Mucosa of rectum (tissue), 2 donors: ENCODE measurements at regions not wholly inside any gene's neighbourhood (a gene's known extent, or its start where the extent isn't known, plus 50 kb on each side); places are given as distances from the start of the nearest gene placed in this dataset.
"Not testable (repeated sequence)": the region's sequence is repeated elsewhere in the genome, so short reads cannot be mapped to it uniquely, and the experiment has no call there.

Experiments used
- H3K27ac ChIP-seq, 2 donors: one replicate each; pipeline ENCODE4 v1.7.0; 2013; ENCODE audit warnings: inconsistent platforms in 2 of 2, low read depth in 2 of 2, low read length in 2 of 2
- H3K27me3 ChIP-seq, 2 donors: one replicate each; pipeline ENCODE4 v1.7.0; 2013; ENCODE audit warnings: low read length in 2 of 2; ENCODE audit not compliant: control insufficient read depth in 2 of 2, insufficient read depth in 2 of 2
- H3K36me3 ChIP-seq, 2 donors: one replicate each; pipeline ENCODE4 v1.7.0; 2013; ENCODE audit warnings: low read length in 2 of 2; ENCODE audit not compliant: control insufficient read depth in 2 of 2, insufficient read depth in 2 of 2
- H3K4me1 ChIP-seq, 2 donors: one replicate each; pipeline ENCODE4 v1.7.0; 2013; ENCODE audit warnings: low read length in 2 of 2, mild to moderate bottlenecking in 1 of 2; ENCODE audit not compliant: control insufficient read depth in 2 of 2, insufficient read depth in 2 of 2
- H3K4me3 ChIP-seq, 2 donors: one replicate each; pipeline ENCODE4 v1.7.0; 2013; ENCODE audit warnings: low read length in 2 of 2
- H3K9ac ChIP-seq, 2 donors: one replicate each; pipeline ENCODE4 v1.7.0; 2013; ENCODE audit warnings: low read length in 2 of 2, low read depth in 1 of 2, mild to moderate bottlenecking in 1 of 2
- H3K9me3 ChIP-seq, 2 donors: one replicate each; pipeline ENCODE4 v1.7.0; 2013; ENCODE audit warnings: low read length in 2 of 2; ENCODE audit not compliant: control insufficient read depth in 2 of 2
- donor health status: healthy.
- donor health status: Normal muscosa, but diverticular disease.

DNA sequence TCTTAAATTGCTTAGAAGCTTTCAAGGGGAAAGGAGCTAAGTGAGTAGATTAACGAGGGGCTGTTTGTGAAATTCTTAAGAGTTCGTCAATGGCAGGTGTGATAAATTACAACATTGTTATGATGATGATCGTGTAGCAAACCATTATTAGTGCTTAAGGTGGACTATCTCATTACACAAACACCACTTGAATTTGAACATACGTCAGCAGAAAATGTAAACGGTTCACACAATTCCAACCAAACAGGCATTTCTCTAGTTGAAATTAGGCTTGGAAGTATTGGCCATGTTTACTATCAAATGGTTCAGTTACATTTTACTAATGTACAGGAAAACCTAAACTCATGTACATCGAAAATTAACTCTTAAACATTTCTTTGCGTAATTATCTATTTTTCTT lies 102.8 kb downstream of the PYDC2 start:
- H3K9me3 ChIP-seq, result peaks cover 0 to 2% of the 10 kb centered on the region in 2 donors
- H3K9ac ChIP-seq, result no peak overlapping the region
- no peaks in the 10 kb centered on the region for H3K4me1 ChIP-seq
- no peak overlapping the region for H3K4me3 ChIP-seq
- no peaks in the 10 kb centered on the region for H3K27me3 ChIP-seq
- H3K27ac ChIP-seq, result no peak overlapping the region
- H3K36me3 ChIP-seq, result no peaks in the 10 kb centered on the region

DNA sequence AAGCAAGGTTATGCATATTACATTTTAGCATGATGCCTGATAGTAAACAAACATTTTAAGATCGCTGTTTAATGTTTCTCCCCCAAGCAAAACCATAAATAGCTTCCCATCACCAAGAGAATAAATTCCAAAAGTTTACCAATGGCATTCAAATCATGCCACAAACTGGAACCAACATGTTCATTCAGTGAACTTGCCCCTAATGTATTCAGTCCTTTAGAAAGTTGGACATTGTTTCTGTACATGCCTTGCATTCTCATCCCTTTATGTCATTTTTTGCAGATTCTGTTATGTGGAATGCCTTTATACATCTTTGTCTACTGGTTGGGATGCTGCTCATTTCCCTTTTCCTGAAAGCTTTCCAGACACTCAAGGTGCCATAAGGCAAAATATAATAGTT lies 105.5 kb downstream of the PYDC2 start:
- no peak overlapping the region for H3K9ac ChIP-seq
- H3K4me3 ChIP-seq, result no peak overlapping the region
- H3K4me1 ChIP-seq, result no peaks in the 10 kb centered on the region
- no peaks in the 10 kb centered on the region for H3K36me3 ChIP-seq
- H3K9me3 ChIP-seq, result peaks cover 0 to 2% of the 10 kb centered on the region in 2 donors
- H3K27me3 ChIP-seq, result no peaks in the 10 kb centered on the region
- no peak overlapping the region for H3K27ac ChIP-seq

DNA sequence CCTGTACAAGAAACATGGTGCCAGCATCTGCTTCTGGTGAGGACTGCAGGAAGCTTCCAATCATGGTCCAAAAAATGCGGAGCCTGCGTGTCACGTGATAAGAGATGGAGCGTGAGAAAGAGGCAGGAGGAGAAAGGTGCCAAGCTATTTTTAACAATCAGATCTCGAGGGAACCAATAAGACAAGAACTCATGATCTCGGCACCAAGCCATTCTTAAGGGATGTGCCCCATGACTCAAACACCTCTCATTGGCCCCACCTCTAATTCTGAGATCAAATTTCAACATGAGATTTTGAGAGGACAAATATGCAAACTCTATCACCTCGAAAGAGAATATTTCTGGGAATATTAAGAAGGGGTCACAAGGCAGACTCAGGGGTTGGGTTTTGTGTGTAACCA lies 107.2 kb downstream of the PYDC2 start:
- Histone ChIP-seq H3K27me3 (no peaks in the 10 kb centered on the region), H3K9me3 (peaks cover 0 to 5% of the 10 kb centered on the region in 2 donors), H3K36me3 (no peaks in the 10 kb centered on the region), H3K4me1 (no peaks in the 10 kb centered on the region), H3K27ac (no peak overlapping the region), H3K9ac (no peak overlapping the region), H3K4me3 (no peak overlapping the region)

DNA sequence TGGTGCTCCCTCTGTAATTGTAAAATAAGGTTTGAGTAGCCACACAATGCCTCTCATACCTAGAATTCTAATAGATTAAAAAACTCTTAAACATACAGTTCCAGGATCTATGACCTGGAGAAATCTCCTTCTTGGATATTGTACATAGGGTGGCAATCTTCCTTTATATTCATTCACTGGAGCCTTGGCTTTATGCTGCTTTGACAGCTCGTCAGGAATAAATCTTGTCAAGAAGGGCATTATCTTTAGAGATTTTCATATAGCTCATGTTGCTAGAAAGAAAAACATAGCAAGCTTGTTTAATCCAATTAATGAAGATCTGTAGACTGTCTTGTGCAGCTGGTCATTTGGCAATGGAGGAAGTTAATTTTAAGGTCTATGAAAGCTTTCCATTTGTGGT lies 131.1 kb downstream of the PYDC2 start:
- no peak overlapping the region for H3K27ac ChIP-seq
- no peaks in the 10 kb centered on the region for H3K27me3 ChIP-seq
- no peaks in the 10 kb centered on the region for H3K9me3 ChIP-seq
- H3K4me3 ChIP-seq, result no peak overlapping the region
- H3K4me1 ChIP-seq, result no peaks in the 10 kb centered on the region
- no peak overlapping the region for H3K9ac ChIP-seq
- H3K36me3 ChIP-seq, result no peaks in the 10 kb centered on the region

DNA sequence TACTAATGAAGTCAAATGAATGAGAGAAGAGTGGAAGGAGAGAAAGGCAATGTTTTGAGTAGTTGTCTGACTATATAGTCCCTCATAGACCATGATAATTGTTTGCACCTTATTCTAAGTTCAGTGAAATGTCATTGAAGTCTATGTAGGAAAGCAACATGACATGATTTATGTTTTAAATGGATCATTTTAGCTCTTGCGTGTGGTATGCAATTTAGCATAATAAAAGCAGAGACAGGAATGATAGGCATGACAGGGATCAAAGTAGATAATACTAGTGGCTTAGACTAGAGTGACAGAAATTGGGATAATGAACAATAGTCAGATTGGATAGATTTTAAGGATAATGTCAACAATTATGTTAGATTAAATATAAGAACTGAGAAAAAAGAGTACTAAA lies 132.5 kb downstream of the PYDC2 start:
- Histone ChIP-seq H3K27me3 (no peaks in the 10 kb centered on the region), H3K36me3 (no peaks in the 10 kb centered on the region), H3K4me3 (no peak overlapping the region), H3K9me3 (no peaks in the 10 kb centered on the region), H3K9ac (no peak overlapping the region), H3K27ac (no peak overlapping the region), H3K4me1 (no peaks in the 10 kb centered on the region)

DNA sequence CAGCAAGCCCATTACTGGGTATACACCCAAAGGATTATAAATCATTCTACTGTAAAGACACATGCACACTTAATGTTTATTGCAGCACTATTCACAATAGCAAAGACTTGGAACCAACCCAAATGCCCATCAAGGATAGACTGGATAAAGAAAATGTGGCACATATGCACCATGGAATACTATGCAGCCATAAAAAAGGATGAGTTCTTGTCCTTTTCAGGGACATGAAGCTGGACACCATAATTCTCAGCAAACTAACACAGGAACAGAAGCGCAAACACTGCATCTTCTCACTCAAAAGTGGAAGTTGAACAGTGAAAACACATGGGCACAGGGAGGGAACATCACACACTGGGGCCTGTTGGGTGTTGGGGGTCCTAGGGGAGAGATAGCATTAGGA lies 154.5 kb downstream of the PYDC2 start:
- H3K9ac ChIP-seq, H3K27ac ChIP-seq, H3K36me3 ChIP-seq, H3K27me3 ChIP-seq, H3K9me3 ChIP-seq, H3K4me3 ChIP-seq, H3K4me1 ChIP-seq: not testable (repeated sequence)

DNA sequence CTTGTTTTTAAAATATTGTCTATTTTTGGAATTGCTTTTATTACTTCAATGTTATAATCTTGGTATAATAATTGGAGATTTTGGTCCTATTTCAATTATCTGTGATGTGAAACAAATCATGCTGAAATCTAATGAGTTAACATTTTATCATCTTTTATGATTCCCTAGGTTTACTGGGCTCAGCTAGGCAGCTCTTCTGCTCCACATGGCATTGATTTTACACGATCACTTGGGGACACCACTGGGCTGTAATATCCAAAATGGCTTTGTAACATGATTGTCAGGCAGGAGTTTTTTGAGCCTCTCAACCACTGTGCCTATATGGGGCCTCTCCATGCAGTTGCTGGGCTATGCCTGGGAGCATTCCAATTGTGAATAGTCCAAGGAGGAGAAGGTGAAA lies 163.3 kb downstream of the PYDC2 start:
- H3K36me3 ChIP-seq, result no peaks in the 10 kb centered on the region
- H3K27ac ChIP-seq, result no peak overlapping the region
- H3K4me3 ChIP-seq, result no peak overlapping the region
- H3K27me3 ChIP-seq, result no peaks in the 10 kb centered on the region
- no peak overlapping the region for H3K9ac ChIP-seq
- no peaks in the 10 kb centered on the region for H3K4me1 ChIP-seq
- H3K9me3 ChIP-seq, result no peaks in the 10 kb centered on the region

DNA sequence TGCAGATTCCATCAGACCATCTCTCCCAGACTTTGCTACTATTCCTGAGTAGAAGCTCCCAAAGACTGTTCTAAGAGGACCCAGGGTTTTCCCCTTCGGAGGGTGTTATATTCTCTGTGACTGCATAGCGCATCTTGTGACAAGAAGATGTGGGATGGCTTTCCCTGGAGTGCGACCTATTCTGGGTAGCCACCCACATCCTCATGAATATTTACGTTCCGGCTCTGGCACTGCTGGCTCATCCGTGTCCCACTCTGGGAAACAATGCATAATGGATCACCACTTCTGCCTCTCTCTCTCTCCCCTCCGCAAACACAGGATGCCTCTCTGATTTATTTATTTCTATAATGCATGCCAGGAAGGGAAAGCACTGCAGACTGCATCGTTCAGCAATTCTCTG lies 166.1 kb downstream of the PYDC2 start:
- Histone ChIP-seq H3K9me3 (no peaks in the 10 kb centered on the region), H3K27me3 (no peaks in the 10 kb centered on the region), H3K4me3 (no peak overlapping the region), H3K4me1 (no peaks in the 10 kb centered on the region), H3K27ac (no peak overlapping the region), H3K36me3 (no peaks in the 10 kb centered on the region), H3K9ac (no peak overlapping the region)

DNA sequence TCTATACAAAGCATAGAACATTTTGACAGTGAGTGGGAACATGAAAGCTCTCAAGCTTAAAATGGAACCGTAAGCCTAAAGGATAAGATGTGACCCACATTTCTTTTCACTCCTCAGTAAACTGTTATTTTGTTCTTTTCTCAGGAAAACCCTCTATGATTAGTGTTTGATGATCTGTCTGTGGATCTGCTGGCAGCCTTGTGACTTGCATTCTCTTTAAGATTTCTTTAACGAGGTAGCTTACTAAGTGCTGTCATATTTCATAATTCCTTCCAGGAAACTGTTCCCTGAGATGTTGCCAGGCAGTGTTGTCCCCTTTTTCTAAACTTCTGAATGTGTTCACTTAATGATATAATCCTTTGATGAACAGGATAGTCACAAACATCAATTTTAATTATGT lies 167.6 kb downstream of the PYDC2 start:
- H3K4me3 ChIP-seq, result no peak overlapping the region
- H3K27ac ChIP-seq, result no peak overlapping the region
- H3K9me3 ChIP-seq, result no peaks in the 10 kb centered on the region
- H3K36me3 ChIP-seq, result no peaks in the 10 kb centered on the region
- H3K27me3 ChIP-seq, result no peaks in the 10 kb centered on the region
- H3K9ac ChIP-seq, result no peak overlapping the region
- no peaks in the 10 kb centered on the region for H3K4me1 ChIP-seq

DNA sequence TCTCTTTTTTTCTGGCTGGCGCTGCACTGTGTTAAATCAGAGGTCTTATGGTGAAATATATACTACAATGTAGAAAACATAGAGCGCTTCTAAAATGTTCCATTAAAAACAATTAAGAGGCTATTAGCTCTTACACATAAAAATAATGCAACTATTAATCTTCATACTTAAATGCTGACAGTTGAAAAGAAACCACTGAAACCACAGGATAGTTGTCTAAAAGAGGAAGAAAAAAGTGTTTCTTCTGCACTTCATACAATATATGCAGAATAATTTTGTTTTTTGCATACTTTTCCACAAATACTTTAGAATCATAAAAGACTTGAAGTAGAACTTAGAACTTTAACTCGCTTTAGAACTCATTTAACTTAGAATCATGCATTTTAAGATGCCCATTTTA lies 170.5 kb downstream of the PYDC2 start:
- H3K27ac ChIP-seq, result no peak overlapping the region
- H3K27me3 ChIP-seq, result no peaks in the 10 kb centered on the region
- no peaks in the 10 kb centered on the region for H3K9me3 ChIP-seq
- no peaks in the 10 kb centered on the region for H3K36me3 ChIP-seq
- no peaks in the 10 kb centered on the region for H3K4me1 ChIP-seq
- no peak overlapping the region for H3K4me3 ChIP-seq
- H3K9ac ChIP-seq, result no peak overlapping the region

DNA sequence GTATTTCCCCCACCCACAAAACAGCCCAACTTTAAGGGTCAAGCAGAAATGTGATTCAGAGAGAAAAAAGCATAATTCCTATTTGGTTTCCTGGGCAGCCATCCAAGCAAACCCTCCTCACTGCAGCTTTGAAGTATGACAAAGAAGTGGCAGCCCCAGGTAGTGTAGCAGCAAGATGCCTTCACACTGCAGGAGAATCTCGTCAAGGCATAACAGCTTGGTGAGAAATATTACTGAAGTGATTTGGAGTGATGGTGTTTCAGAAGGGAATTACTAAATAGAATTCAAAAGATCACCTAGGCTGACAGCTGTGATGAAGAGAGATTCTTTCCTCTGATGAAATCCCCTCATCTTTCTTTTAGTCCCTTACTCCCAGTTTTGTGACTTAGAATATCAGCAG lies 173.9 kb downstream of the PYDC2 start:
- no peak overlapping the region for H3K9ac ChIP-seq
- no peak overlapping the region for H3K4me3 ChIP-seq
- no peaks in the 10 kb centered on the region for H3K27me3 ChIP-seq
- no peaks in the 10 kb centered on the region for H3K4me1 ChIP-seq
- no peaks in the 10 kb centered on the region for H3K9me3 ChIP-seq
- no peaks in the 10 kb centered on the region for H3K36me3 ChIP-seq
- no peak overlapping the region for H3K27ac ChIP-seq
